Activated CD8-positive, alpha-beta memory T cell treated with anti-CD3 and anti-CD28 coated beads for 36 hours (primary cell): ENCODE measurements at regions not wholly inside any gene's neighbourhood (a gene's known extent, or its start where the extent isn't known, plus 50 kb on each side); places are given as distances from the start of the nearest gene placed in this dataset.
"Not testable (repeated sequence)": the region's sequence is repeated elsewhere in the genome, so short reads cannot be mapped to it uniquely, and the experiment has no call there.

Experiments used
- CTCF ChIA-PET: fragments of 350-600 bp; sonication (Branson Sonifier 250); formaldehyde crosslinking; loops from one replicate; lab custom pipeline; 2021; ENCODE audit warnings: antibody characterized with exemption; lab: Charles Lee
- POLR2A ChIA-PET: fragments of 350-600 bp; sonication (Branson Sonifier 250); formaldehyde crosslinking; loops from one replicate; lab custom pipeline; 2021; ENCODE audit warnings: antibody characterized with exemption; lab: Charles Lee

GRCh38 chr6:63437058-63437457, 117.3 kb upstream of the LGSN start:
- POLR2A ChIA-PET: no interaction called here

GRCh38 chr6:63440057-63440456, 120.3 kb upstream of the LGSN start:
- ChIA-PET POLR2A (no interaction called here), CTCF (no interaction called here)

More at GRCh38 chr6:63437058-63437457, 117.3 kb upstream of the LGSN start:
- CTCF ChIA-PET: no interaction called here

DNA sequence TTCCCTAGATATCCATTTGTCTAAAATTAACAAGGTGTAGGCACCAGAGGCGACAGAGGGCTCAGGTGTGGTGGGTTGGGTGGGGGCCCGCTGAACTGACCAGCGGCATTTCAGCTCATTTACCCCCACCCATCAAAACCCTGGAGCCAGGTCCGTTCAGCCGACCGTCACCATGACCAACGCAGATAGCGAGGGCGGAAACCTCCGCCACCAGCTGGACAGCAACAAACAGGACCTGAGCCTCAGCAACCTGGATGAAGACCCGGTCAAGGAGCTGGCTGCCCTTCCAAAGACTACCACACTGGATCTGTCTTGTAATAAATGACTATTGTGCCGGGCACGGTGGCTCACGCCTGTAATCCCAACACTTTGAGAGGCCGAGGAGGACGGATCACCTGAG, 120.8 kb upstream of the LGSN start:
- ChIA-PET POLR2A (no interaction called here), CTCF (no interaction called here)

DNA sequence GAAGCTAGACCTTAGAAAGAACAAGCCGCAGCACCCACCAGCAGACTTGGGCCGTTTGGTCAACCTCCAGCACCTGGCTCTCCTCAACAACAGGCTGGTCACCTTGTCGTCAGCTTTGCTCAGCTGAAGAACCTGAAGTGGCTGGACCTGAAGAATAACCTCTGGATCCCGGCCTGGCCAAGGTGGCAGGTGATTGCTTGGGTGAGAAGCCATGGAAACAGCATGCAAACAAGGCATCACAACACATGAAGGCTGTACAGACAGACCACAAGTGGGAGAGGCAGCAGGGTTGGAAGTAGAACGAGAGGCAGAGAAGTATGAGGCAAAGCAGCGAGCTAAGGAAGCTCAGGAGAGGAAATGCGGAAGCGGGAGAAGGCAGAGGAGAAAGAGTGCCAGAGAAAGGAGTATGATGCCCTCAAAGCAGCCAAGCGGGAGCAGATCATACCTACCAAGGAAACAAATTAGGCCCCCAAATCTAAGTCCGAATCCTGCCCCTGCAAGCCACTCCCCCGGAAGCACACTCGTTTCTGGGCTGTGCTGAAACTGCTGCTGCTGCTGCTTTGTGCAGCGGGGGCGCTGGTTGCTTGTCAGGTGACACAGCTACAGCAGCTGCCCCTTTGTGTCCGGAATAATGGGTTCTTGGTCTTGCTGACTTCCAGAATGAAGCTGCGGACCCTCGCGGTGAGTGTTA, 121.6 kb upstream of the LGSN start:
- CTCF ChIA-PET: no interaction called here
- POLR2A ChIA-PET: no interaction called here

DNA sequence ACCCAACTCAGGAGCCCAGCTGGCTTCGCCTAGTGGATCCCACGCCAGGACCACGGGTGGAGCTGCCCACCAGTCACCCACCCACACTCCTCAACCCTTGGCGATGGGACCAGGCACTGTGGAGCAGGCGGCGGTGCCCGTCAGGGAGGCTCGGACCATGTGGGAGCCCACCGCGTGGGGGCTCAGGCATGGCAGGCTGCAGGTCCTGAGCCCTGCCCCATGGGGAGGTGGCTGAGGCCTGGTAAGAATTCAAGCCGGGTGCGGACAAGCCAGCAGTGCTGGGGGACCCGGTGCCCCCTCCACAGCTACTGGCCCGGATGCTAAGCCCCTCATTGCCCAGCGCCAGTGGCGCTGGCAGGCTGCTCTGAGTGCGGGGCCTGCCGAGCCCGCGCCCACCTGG, 123.1 kb upstream of the LGSN start:
- ChIA-PET POLR2A (no interaction called here), CTCF (no interaction called here)

DNA sequence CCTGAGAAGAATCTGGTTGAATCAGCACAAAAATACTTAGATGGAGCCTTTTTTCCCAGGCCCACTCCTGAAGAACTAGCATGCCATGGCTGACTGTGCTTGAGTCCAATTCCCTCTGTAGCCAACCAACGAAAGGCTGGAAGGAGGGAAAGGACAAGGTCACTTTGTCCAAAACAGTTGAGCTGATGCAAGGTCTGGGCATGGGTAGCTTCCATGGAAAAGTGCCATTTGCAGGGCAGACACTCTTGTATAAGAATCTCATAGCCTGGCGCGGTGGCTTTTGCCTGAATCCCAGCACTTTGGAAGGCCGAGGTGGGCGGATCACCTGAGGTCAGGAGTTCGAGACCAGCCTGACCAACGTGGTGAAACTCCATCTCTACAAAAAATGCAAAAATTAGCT, 125.0 kb upstream of the LGSN start:
- ChIA-PET CTCF (no interaction called here), POLR2A (no interaction called here)

DNA sequence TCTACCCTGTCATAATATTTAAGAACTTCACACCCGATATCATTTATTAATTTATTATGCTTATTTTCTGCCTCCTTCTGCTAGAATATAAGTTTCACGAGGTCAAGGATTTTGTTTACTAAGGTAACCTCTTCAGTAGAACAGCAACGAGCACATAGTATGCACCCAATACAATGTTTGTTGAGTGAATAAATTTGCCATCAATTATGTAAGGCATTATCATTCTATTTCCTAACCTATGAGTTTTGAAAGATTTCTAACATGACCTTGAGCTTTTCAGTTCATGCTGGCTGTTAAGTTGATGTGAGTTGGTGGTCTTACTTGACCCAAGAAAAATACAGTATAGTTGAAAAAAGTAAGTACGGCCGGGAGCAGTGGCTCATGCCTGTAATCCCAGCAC, 125.9 kb upstream of the LOC128125822 start:
- ChIA-PET POLR2A (no interaction called here), CTCF (no interaction called here)

DNA sequence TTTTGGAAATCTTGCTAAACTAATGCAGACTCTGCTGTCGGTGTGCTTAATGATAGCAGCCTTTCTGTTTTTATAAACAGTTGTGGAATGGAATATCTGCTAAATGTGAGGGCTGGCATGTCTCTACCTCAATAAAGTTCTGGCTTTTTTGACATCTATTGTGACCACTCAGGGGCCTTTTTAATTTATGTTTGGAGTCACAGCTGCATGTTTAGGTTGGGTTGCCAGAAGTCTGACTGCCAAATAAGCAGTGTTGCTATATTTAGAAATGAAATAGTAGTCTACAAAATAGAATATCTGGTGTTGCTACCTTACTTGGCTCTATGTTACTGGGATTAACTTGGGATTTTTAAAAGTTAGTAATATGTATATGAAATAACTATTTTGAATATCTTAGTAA, 125.1 kb upstream of the LOC128125822 start:
- ChIA-PET POLR2A (no interaction called here), CTCF (no interaction called here)

- POLR2A ChIA-PET: no interaction called here
- CTCF ChIA-PET: no interaction called here
Measured at GRCh38 chr6:63448229-63448628, 124.1 kb upstream of the LOC128125822 start.

DNA sequence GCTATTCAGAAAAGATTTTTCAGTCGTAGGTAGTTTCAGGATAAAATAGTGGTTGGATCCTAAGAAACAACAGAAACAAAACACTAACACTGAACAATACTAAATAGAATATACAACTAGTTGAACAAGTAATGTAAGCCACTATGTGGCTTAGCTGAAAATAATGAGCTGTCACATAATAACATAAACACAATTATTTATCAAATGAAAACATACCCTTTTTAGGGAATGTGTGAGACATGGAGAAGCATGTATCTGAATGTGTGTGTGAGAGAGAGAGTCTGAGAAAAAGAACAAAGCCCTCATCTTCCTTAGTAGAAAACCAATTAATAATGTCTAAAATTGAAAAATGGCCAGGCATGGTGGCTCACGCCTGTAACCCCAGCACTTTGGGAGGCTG, 122.6 kb upstream of the LOC128125822 start:
- POLR2A ChIA-PET: no interaction called here
- CTCF ChIA-PET: no interaction called here

- ChIA-PET CTCF (no interaction called here), POLR2A (no interaction called here)
Measured at GRCh38 chr6:63451238-63451637, 121.0 kb upstream of the LOC128125822 start.

- CTCF ChIA-PET: no interaction called here
- POLR2A ChIA-PET: no interaction called here
Measured at GRCh38 chr6:63452125-63452524, 120.2 kb upstream of the LOC128125822 start.

DNA sequence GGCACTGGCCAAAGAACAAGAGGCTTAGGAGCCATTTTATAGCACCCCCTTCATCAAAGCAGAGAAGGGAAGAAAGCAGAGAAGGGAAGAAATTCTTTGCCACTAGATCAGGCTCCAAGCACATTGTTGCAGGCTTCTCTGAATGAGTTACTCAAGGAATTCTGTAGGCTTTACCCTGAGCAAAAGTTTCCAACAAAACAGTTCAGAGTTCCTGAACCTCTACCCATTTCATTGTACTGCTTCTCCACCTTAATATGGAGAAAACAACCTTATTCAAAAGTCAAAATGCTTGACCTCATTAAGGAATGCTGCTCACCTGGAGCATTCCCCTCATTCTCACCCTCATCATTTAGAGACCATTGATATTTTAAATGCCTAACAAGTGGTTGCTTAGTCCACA, 115.5 kb upstream of the LOC128125822 start:
- ChIA-PET CTCF (no interaction called here), POLR2A (no interaction called here)

DNA sequence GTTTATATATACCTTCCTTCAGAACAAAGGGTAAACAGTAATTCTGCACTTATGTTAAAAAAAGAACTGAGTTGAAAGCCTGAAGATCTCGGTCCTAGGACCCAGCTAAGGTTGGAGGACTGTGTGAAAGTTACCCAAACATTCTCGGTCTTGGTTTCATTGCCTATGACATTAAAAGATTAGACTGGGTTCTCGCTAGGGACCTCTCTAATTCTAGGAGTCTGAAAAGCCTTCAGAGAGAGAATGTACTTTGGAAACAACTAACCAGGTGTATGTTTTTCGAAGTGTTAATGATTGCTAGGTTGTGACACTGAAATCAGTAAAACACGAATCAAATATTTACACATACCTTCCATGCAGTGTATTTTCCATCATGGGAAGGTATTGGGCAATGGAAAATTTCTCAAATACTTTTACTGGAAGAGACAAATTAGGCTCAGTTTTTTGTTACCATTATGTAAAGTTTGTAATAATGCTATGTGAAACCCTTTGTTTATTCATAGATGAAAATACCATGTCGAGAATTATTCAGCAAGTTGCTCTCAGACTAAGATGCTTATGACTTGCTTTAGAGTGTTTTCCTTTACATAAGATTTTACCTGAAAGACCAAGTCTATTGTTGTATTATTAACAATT, 113.7 kb upstream of the LOC128125822 start:
- ChIA-PET POLR2A (no interaction called here), CTCF (no interaction called here)

- CTCF ChIA-PET: no interaction called here
- POLR2A ChIA-PET: no interaction called here
Measured at GRCh38 chr6:63459814-63460213, 112.5 kb upstream of the LOC128125822 start.

GRCh38 chr6:63460971-63461370, 111.3 kb upstream of the LOC128125822 start:
- ChIA-PET CTCF (interaction anchor here (0.6 kb wide), 1 partner anchor 13 kb away, joined by 3 read pairs; no protein-coding TSS in a partner anchor), POLR2A (no interaction called here)

DNA sequence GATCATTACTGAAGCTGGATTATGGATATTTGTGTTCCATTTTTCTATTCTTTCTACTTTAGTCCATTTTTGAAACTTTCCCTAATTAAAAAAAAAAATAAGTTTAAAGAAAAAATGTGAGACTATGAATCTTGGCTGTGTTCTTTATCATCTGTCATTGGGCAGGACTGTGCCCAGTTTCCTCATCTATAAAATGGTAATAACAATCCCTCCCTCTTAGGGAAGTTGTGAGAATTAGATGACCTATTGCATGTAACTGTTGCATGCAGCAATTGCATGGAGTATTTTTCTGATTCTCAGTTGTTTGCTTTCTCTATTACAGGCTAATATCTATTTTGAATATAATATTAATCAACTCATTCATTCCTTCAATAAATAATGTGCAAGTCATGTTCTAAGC, 108.2 kb upstream of the LOC128125822 start:
- CTCF ChIA-PET: no interaction called here
- POLR2A ChIA-PET: no interaction called here

GRCh38 chr6:63465750-63466149, 106.5 kb upstream of the LOC128125822 start:
- ChIA-PET POLR2A (no interaction called here), CTCF (no interaction called here)

DNA sequence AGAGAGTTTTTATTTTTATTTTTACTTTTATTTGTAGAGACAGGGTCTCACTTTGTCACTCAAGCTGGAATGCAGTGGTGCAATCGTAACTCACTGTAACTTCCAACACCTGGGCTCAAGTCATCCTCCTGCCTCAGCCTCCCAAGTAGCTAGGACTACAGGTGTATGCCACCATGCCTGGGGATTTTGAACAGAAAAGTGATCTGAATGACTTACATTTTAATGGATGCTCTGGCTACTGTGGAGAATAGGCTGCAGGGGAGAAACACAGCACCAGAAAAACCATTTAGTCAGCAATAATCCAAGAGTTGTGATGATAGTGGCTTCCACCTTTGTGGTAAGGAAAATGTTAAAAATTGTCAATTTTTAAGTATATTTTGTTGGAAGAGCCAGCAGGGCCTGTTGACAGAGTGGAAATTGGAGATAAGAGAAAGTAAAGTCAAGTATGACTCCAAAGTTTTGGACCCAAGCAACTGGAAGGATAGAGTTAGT, 106.0 kb upstream of the LOC128125822 start:
- ChIA-PET POLR2A (no interaction called here), CTCF (no interaction called here)

GRCh38 chr6:63467247-63467954, 104.9 kb upstream of the LOC128125822 start:
- CTCF ChIA-PET: no interaction called here

GRCh38 chr6:63471145-63471544, 101.1 kb upstream of the LOC128125822 start:
- POLR2A ChIA-PET: not testable (repeated sequence)

More at GRCh38 chr6:63467247-63467954, 104.9 kb upstream of the LOC128125822 start:
- POLR2A ChIA-PET: no interaction called here

More at GRCh38 chr6:63471145-63471544, 101.1 kb upstream of the LOC128125822 start:
- CTCF ChIA-PET: not testable (repeated sequence)
